ENCODE measurements at regions not wholly inside any gene's neighbourhood (a gene's known extent, or its start where the extent isn't known, plus 50 kb on each side); places are given as distances from the start of the nearest gene placed in this dataset.

GRCh38 chr6:84998223-84998622 lies 233.8 kb upstream of the TBX18 start:
- H3K36me3 ChIP-seq (ENCODE audit: control insufficient read depth, insufficient read depth, low read length), result no peaks in the 10 kb centered on the region
- no peaks in the 10 kb centered on the region for H3K4me1 ChIP-seq (replicated peaks in 1 of 2; ENCODE audit: control insufficient read depth in 2 of 2, insufficient read depth in 2 of 2, low read length in 2 of 2)
- H3K9me3 ChIP-seq (replicated peaks; ENCODE audit: control insufficient read depth, insufficient read depth, low read depth, low read length), result no peaks in the 10 kb centered on the region
- no peaks in the 10 kb centered on the region for H3K27me3 ChIP-seq (ENCODE audit: control insufficient read depth in 2 of 2, insufficient read depth in 2 of 2, low read length in 2 of 2)
- no peaks in the 10 kb centered on the region for H3K9me1 ChIP-seq (ENCODE audit: control insufficient read depth, insufficient read depth, low read length)
- in situ Hi-C loops (cut with MboI), result no loop called here
- ChIA-PET POLR2A (no interaction called here), CTCF (ENCODE audit: low intra/inter-chr PET ratio) (no interaction called here)
- no peak overlapping the region for H3K9ac ChIP-seq (ENCODE audit: insufficient read depth in 1 of 2, low read depth in 2 of 2, low read length in 2 of 2)
- no peak for ATAC-seq
- intact Hi-C loops (cut with micrococcal nuclease), result no loop called here
- no peak overlapping the region for H2AFZ ChIP-seq (ENCODE audit: low read depth, low read length)
- no peak overlapping the region for H3K4me2 ChIP-seq (ENCODE audit: insufficient read depth, low read length)
- no peak overlapping the region for H3K27ac ChIP-seq (ENCODE audit: extremely low read depth, low read depth, low read length)
- no peaks in the 10 kb centered on the region for H4K20me1 ChIP-seq (replicated peaks; ENCODE audit: control insufficient read depth, insufficient read depth, low read length)
- no peak for FAIRE-seq
- no peak overlapping the region for H3K4me3 ChIP-seq
- BruUV-seq (replicated peaks), result no TSS peak
- no peaks in the 10 kb centered on the region for H3K79me2 ChIP-seq (ENCODE audit: control insufficient read depth, insufficient read depth, low read length)
- WGBS (ENCODE audit: insufficient coverage, low coverage, missing lambda C conversion rate), result 0% methylated on average over 1 of the region's 1 CpG
- DNase-seq (ENCODE audit: extremely low read depth in 1 of 4, low spot score in 3 of 4), result no peak
- TF ChIP-seq KLF1 (tag; IDR thresholded peaks at IDR 0.05) (no peak), RHOXF2B (CRISPR knock-in tag; conservative IDR thresholded peaks at IDR 0.05) (no peak), PHTF2 (CRISPR knock-in tag; IDR thresholded peaks at IDR 0.05) (no peak), EWSR1 (IDR thresholded peaks at IDR 0.05; ENCODE audit: borderline replicate concordance, low read depth, partially characterized antibody) (no peak), GATA2 (CRISPR knock-in tag; IDR thresholded peaks at IDR 0.05) (no peak), ZNF398 (CRISPR knock-in tag; IDR thresholded peaks at IDR 0.05) (no peak), ARID1B (IDR thresholded peaks at IDR 0.05) (no peak), ZBED1 (IDR thresholded peaks at IDR 0.05) (no peak), FOXP1 (CRISPR knock-in tag; IDR thresholded peaks at IDR 0.05) (no peak), FIP1L1 (IDR thresholded peaks at IDR 0.05; ENCODE audit: low read depth, low read length, poor library complexity, severe bottlenecking) (no peak), ATF2 (CRISPR knock-in tag; IDR thresholded peaks at IDR 0.05) (no peak), IRF1 (CRISPR knock-in tag; IDR thresholded peaks at IDR 0.05; ENCODE audit: borderline replicate concordance) (no peak), SAFB2 (IDR thresholded peaks at IDR 0.05; ENCODE audit: borderline replicate concordance, low read depth, low read length, severe bottlenecking) (no peak), NFYB (IDR thresholded peaks at IDR 0.05; ENCODE audit: extremely low read depth, insufficient read length) (no peak), ETV6 (IDR thresholded peaks at IDR 0.05; ENCODE audit: borderline replicate concordance in 1 of 2, low read depth in 2 of 2, low read length in 1 of 2) (no peak), ETV6 (CRISPR knock-in tag; IDR thresholded peaks at IDR 0.05; ENCODE audit: borderline replicate concordance) (no peak)

Data from K562 (cell line).